Ovary (tissue), 7 donors: ENCODE measurements at regions not wholly inside any gene's neighbourhood (a gene's known extent, or its start where the extent isn't known, plus 50 kb on each side); places are given as distances from the start of the nearest gene placed in this dataset.

Experiments
- DNase-seq, 5 donors: peaks; one replicate each; pipeline ENCODE4 v3.0.0-alpha.2; 2019 to 2020
- H3K27ac ChIP-seq, 2 donors: fragments of 200-600 bp; one replicate each; pipeline versions ENCODE4 v1.5.1 to v1.8.0; 2019 to 2022
- H3K27me3 ChIP-seq: fragments of 200-600 bp; one replicate; pipeline ENCODE4 v1.8.0; 2022
- H3K36me3 ChIP-seq: fragments of 200-600 bp; sonication (generic); one replicate; pipeline ENCODE4 v1.5.1; 2019
- H3K4me1 ChIP-seq: one replicate; pipeline ENCODE4 v1.8.1; 2013; ENCODE audit warnings: mild to moderate bottlenecking, moderate library complexity; ENCODE audit not compliant: insufficient read depth
- H3K4me3 ChIP-seq: fragments of 200-600 bp; sonication (generic); one replicate; pipeline ENCODE4 v1.5.1; 2017
- H3K9me3 ChIP-seq, 2 donors: fragments of 200-600 bp in 1 of 2; sonication (generic) in 1 of 2; one replicate each; pipeline versions ENCODE4 v1.5.1 to v1.8.1; 2013 to 2019; ENCODE audit warnings: mild to moderate bottlenecking in 1 of 2, moderate library complexity in 1 of 2
- EP300 ChIP-seq: sonication (generic); formaldehyde crosslinking; IDR thresholded peaks from one replicate; pipeline ENCODE4 v1.6.1; 2017; ENCODE audit warnings: antibody characterized with exemption
- POLR2A ChIP-seq: fragments of 450-650 bp; IDR thresholded peaks from one replicate; pipeline ENCODE4 v1.6.1; 2017; ENCODE audit warnings: antibody characterized with exemption, mild to moderate bottlenecking, moderate library complexity
- WGBS, 3 donors: extraction: QIAGEN DNeasy Blood & Tissue Kit in 1 of 3; methylation state at CpG; one replicate each; pipeline versions ENCODE4 v1.1.5 to v1.1.7; 2013 to 2017; 5-methylcytosine and 5-hydroxymethylcytosine counted together
- intact Hi-C, 4 donors: fragments of 100-400 bp; cut with DNase I; formaldehyde crosslinking; loops; one replicate each; pipeline versions ENCODE4 v1.11.0 to v1.15.1; 2022 to 2023
- TF ChIP-seq, protein P1 (sequence below), 3 donors: fragments of 450-650 bp in 2 of 3; fragments of 200-600 bp in 1 of 3; IDR thresholded peaks; one replicate each; pipeline versions ENCODE4 v1.5.1 to v1.8.0; 2016 to 2022; ENCODE audit warnings: antibody characterized with exemption in 3 of 3, mild to moderate bottlenecking in 1 of 3
- donor health status: DM: no; HTN: no; CAD: no; lungs with moderate emphysema.
- donor health status: DM: no; HTN: no; CAD: no.
- donor health status: Bipolar disorder and iron deficiency.
- donor health status: DM: no; HTN: no; CAD: no.
- donor health status: DM: yes; HTN: yes; CAD: no.

DNA sequence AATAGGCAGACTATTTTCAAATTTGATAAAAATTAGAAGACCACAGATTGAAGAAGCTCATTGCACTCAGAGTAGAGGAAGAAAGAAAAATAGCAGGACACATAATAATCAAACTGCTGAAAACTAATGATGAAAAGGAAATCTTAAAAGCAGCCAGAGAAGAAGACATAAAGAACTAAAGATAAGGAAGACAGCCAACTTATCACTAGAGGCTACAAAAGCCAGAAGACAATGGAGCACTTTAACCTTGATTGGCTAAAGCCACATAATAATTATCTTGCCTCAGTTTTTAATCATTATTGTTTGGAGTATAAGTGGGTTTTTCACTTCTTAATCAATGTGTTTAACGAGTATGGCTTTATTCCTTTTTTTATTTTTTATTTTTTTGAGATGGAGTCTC is 397.6 kb downstream of the RNF144B start:
- intact Hi-C loops: no loop called here
- H3K27me3 ChIP-seq: no peaks in the 10 kb centered on the region
- H3K27ac ChIP-seq: no peak overlapping the region
- no peak for DNase-seq
- H3K9me3 ChIP-seq: no peaks in the 10 kb centered on the region
- 72 to 89% (median 76%) methylated on average over 1 of the region's 1 CpG for WGBS, 3 donors
- no peaks in the 10 kb centered on the region for H3K4me1 ChIP-seq
- no peaks in the 10 kb centered on the region for H3K36me3 ChIP-seq
- TF ChIP-seq, protein P1, sequence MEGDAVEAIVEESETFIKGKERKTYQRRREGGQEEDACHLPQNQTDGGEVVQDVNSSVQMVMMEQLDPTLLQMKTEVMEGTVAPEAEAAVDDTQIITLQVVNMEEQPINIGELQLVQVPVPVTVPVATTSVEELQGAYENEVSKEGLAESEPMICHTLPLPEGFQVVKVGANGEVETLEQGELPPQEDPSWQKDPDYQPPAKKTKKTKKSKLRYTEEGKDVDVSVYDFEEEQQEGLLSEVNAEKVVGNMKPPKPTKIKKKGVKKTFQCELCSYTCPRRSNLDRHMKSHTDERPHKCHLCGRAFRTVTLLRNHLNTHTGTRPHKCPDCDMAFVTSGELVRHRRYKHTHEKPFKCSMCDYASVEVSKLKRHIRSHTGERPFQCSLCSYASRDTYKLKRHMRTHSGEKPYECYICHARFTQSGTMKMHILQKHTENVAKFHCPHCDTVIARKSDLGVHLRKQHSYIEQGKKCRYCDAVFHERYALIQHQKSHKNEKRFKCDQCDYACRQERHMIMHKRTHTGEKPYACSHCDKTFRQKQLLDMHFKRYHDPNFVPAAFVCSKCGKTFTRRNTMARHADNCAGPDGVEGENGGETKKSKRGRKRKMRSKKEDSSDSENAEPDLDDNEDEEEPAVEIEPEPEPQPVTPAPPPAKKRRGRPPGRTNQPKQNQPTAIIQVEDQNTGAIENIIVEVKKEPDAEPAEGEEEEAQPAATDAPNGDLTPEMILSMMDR (IDR thresholded peaks at IDR 0.05): no peak
- no peak for TF ChIP-seq EP300
- TF ChIP-seq POLR2A: no peak
- H3K4me3 ChIP-seq: no peak overlapping the region

DNA sequence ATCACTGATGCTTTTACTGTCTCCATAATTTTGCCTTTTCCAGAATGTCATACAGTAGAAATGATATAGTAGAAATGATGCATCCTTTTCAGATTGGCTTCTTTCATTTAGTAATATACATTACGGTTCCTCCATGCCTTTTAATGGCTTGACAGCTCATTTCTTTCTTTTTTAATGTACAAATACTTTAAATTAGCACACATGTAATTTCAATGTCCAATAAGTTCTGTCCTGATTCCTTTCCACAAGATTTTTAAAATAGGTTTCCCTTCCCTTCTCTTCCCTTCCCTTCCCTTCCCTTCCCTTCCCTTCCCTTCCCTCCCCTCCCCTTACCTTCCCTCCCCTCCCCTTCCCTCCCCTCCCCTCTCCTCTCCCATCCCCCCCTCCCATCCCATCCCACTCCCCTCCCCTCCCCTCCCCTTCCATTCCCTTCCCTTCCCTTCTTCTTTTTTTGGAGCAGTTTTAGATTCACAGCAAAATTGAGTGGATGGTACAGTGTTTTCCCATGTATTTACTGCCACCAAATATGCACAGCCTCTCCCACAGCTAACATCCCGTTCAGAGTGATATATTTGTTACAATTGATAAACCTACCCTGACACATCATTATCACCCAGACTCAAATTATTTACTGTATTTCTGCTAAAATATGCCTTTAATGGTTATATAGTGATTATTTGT is 398.8 kb downstream of the RNF144B start:
- H3K4me3 ChIP-seq: no peak overlapping the region
- H3K36me3 ChIP-seq: no peaks in the 10 kb centered on the region
- no peaks in the 10 kb centered on the region for H3K4me1 ChIP-seq
- H3K27ac ChIP-seq: no peak overlapping the region
- DNase-seq: no peak
- H3K9me3 ChIP-seq: no peaks in the 10 kb centered on the region
- 39 to 83% (median 41%) methylated on average over 1 to 2 of the region's 2 CpGs for WGBS, 3 donors
- intact Hi-C loops: no loop called here
- H3K27me3 ChIP-seq: no peaks in the 10 kb centered on the region
- TF ChIP-seq, protein P1 (IDR thresholded peaks at IDR 0.05): no peak
- TF ChIP-seq EP300 (no peak), POLR2A (no peak)

DNA sequence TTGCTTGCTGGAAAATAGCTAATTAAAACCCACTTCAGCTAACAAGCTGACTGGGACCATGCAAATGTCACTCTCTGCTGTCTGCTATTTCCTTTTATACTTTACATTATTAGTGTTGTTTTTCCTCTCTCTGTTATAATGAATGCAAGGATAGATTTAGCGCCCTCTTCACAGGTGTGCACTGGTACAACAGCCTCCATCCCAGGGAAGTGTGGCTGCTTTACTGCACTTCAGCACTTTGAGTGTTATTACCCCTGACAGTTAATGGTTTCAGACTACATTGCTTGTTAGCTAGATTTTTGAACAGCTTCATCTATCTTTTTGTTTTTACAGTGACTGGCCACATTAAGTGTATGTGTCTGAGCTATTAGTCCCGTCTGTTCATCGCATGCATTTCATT is 405.7 kb downstream of the RNF144B start:
- 50 to 60% (median 59%) methylated on average over 3 of the region's 3 CpGs for WGBS, 3 donors
- intact Hi-C loops: no loop called here
- DNase-seq: no peak
- no peaks in the 10 kb centered on the region for H3K27me3 ChIP-seq
- H3K27ac ChIP-seq: no peak overlapping the region
- TF ChIP-seq POLR2A (no peak), EP300 (no peak)
- TF ChIP-seq, protein P1 (IDR thresholded peaks at IDR 0.05): no peak
- no peaks in the 10 kb centered on the region for H3K4me1 ChIP-seq
- no peaks in the 10 kb centered on the region for H3K9me3 ChIP-seq
- no peaks in the 10 kb centered on the region for H3K36me3 ChIP-seq
- H3K4me3 ChIP-seq: no peak overlapping the region

DNA sequence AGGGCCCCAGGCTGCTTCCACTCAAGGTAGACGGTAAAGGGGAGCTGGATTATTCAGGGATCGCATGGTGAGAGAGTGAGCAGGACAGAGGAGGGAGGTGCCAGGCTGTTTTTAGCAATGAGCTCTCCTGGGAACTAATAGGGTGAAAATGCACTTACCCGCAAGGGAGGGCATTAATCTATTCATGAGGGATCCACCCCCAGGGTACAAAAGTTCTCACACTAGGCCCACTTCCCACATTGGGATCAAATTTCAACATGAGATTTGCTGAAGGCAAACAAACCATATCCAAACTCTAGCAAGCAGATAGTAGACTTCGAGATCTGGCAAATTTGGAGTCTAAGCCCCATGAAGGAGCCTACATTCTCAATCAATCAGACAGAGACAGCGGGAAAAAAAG is 408.6 kb downstream of the RNF144B start:
- H3K27me3 ChIP-seq: no peaks in the 10 kb centered on the region
- H3K36me3 ChIP-seq: no peaks in the 10 kb centered on the region
- intact Hi-C loops: no loop called here
- no peak overlapping the region for H3K4me3 ChIP-seq
- H3K27ac ChIP-seq: no peak overlapping the region
- TF ChIP-seq POLR2A (no peak), EP300 (no peak)
- TF ChIP-seq, protein P1 (IDR thresholded peaks at IDR 0.05): no peak
- H3K9me3 ChIP-seq: no peaks in the 10 kb centered on the region
- WGBS, 3 donors: 88 to 90% (median 89%) methylated on average over 5 of the region's 5 CpGs
- DNase-seq: no peak
- H3K4me1 ChIP-seq: no peaks in the 10 kb centered on the region
